ENCODE measurements at regions not wholly inside any gene's neighbourhood (a gene's known extent, or its start where the extent isn't known, plus 50 kb on each side); places are given as distances from the start of the nearest gene placed in this dataset.

DNA sequence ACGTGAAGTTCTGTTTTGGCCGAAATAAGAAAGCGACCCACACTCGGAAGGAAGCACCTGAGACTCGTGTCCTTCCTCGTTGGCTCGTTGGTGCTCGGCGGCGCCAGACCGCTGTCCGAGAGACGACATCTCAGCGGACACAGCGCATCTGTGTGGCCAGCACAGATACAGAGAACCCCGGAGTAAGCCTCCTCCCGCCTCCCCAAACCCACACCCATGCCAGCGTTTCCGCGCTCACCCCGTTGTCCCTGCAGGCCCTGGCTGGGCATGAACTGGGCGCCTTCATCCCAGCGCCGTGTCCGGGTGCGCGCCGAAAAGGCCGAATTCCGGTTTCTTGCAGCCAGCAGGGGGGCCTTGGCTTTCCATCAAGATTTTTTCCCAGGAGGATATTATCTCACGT is 127.6 kb downstream of the SOX1 start:
- Histone ChIP-seq H2BK5ac (ENCODE audit: low read depth, low read length) (no peak overlapping the region), H4K8ac (ENCODE audit: extremely low read depth, insufficient read depth, low read length) (no peak overlapping the region), H3K27ac (ENCODE audit: low read depth, low read length) (no peak overlapping the region), H3K9me3 (ENCODE audit: insufficient read depth in 2 of 2, low read depth in 1 of 2, low read length in 1 of 2) (0 out of 4 replicates have a peak, but pooled peaks cover 0 to 7% of the 10 kb centered on the region in 2 experiments), H3K23me2 (ENCODE audit: low read depth, low read length) (no peaks in the 10 kb centered on the region; the same call in 1 of the 2 replicates), H3K4ac (replicated peaks; ENCODE audit: insufficient read length, low read depth, low read length) (no peak overlapping the region), H3K4me3 (ENCODE audit: extremely low read depth in 1 of 4, insufficient read depth in 2 of 4, low read depth in 3 of 4, low read length in 4 of 4) (no peak overlapping the region), H3K23ac (ENCODE audit: insufficient read length) (no peak overlapping the region), H3K4me1 (replicated peaks in 1 of 4; ENCODE audit: control insufficient read depth in 3 of 4, insufficient read depth in 4 of 4, low read length in 3 of 4) (no peaks in the 10 kb centered on the region), H3K9ac (replicated peaks in 1 of 4; ENCODE audit: extremely low read depth in 1 of 4, low read depth in 3 of 4, low read length in 3 of 4) (no peak overlapping the region), H4K5ac (ENCODE audit: insufficient read length, low read depth, low read length) (no peak overlapping the region), H3K27me3 (replicated peaks in 1 of 4; ENCODE audit: control insufficient read depth in 3 of 4, extremely low read depth in 1 of 4, insufficient read depth in 3 of 4, low read length in 3 of 4) (no peaks in the 10 kb centered on the region; a peak in 1 of 7 replicates), H2BK120ac (replicated peaks; ENCODE audit: low read depth, low read length) (no peak overlapping the region), H3K79me2 (ENCODE audit: control insufficient read depth in 1 of 2, insufficient read depth in 2 of 2, low read length in 2 of 2) (no peaks in the 10 kb centered on the region), H3K36me3 (ENCODE audit: control insufficient read depth in 2 of 4, insufficient read depth in 4 of 4, low read length in 3 of 4) (no peaks in the 10 kb centered on the region), H2BK15ac (ENCODE audit: low read length) (no peak overlapping the region), H2BK12ac (ENCODE audit: low read depth, low read length) (no peak overlapping the region), H3K56ac (replicated peaks; ENCODE audit: insufficient read length, low read depth, low read length) (no peak overlapping the region), H3K4me2 (ENCODE audit: insufficient read depth in 1 of 2, low read depth in 2 of 2, low read length in 2 of 2) (no peak overlapping the region), H4K91ac (replicated peaks; ENCODE audit: insufficient read length, low read length) (no peak overlapping the region), H2AK5ac (ENCODE audit: low read depth, low read length) (no peak overlapping the region), H3K14ac (ENCODE audit: insufficient read length) (no peak overlapping the region), H3K79me1 (ENCODE audit: low read depth, low read length) (no peaks in the 10 kb centered on the region), H3K18ac (ENCODE audit: extremely low read depth, low read length) (no peak overlapping the region), H4K20me1 (replicated peaks in 1 of 2; ENCODE audit: control insufficient read depth in 1 of 2, insufficient read depth in 2 of 2, low read length in 2 of 2) (no peaks in the 10 kb centered on the region), H2AFZ (ENCODE audit: low read length) (no peak overlapping the region), H2BK20ac (ENCODE audit: low read length) (no peak overlapping the region)
- ChIA-PET CTCF (ENCODE audit: partially characterized antibody) (interaction anchor here (0.6 to 1.2 kb wide), 2 partner anchors 43 to 159 kb away, joined by 3 read pairs; no protein-coding TSS in a partner anchor), POLR2A (ENCODE audit: partially characterized antibody) (no interaction called here)
- DNase-seq (ENCODE audit: low read depth in 1 of 2, low spot score in 2 of 2) (no peak), FAIRE-seq (no peak)
- 92% methylated on average over 30 of the region's 31 CpGs; no CpG with 5 or more reads in 1 of the 2 experiments for WGBS, 2 experiments (ENCODE audit: extremely low coverage in 1 of 2, insufficient coverage in 1 of 2, insufficient read length in 1 of 2, insufficient replicate concordance in 2 of 2, low coverage in 1 of 2, low lambda C conversion rate in 2 of 2, missing lambda C conversion rate in 1 of 2)
- no peak for TF ChIP-seq GABPA (IDR thresholded peaks at IDR 0.05; ENCODE audit: borderline replicate concordance, insufficient read depth, low read length)
- TF ChIP-seq JUN (IDR thresholded peaks at IDR 0.05; ENCODE audit: low read depth, low read length): no peak
- TF ChIP-seq CTCF (IDR thresholded peaks at IDR 0.05; ENCODE audit: control extremely low read depth in 1 of 3, insufficient read depth in 1 of 3, low read depth in 1 of 3, low read length in 3 of 3): no peak
- TF ChIP-seq RBBP5 (IDR thresholded peaks at IDR 0.05; ENCODE audit: borderline replicate concordance, low read depth, low read length): no peak
- TF ChIP-seq EGR1 (IDR thresholded peaks at IDR 0.05; ENCODE audit: borderline replicate concordance, low read depth, low read length): no peak
- TF ChIP-seq CEBPB (IDR thresholded peaks at IDR 0.05; ENCODE audit: low read depth, low read length): no peak
- TF ChIP-seq SP4 (IDR thresholded peaks at IDR 0.05; ENCODE audit: low read length): no peak
- no peak for TF ChIP-seq MAFK (IDR thresholded peaks at IDR 0.05; ENCODE audit: low read depth, low read length)
- TF ChIP-seq ZNF274 (IDR thresholded peaks at IDR 0.05; ENCODE audit: borderline replicate concordance, extremely low read depth, low read length): no peak
- TF ChIP-seq ATF3 (IDR thresholded peaks at IDR 0.05; ENCODE audit: insufficient read depth, low read depth, low read length): no peak
- no peak for TF ChIP-seq PHF8 (conservative IDR thresholded peaks at IDR 0.05; ENCODE audit: low read depth, low read length)
